ENCODE measurements at regions not wholly inside any gene's neighbourhood (a gene's known extent, or its start where the extent isn't known, plus 50 kb on each side); places are given as distances from the start of the nearest gene placed in this dataset.
"Not testable (repeated sequence)": the region's sequence is repeated elsewhere in the genome, so short reads cannot be mapped to it uniquely, and the experiment has no call there.

GRCh38 chr6:81625216-81625615, 127.3 kb downstream of the TENT5A start:
- intact Hi-C loops (cut with micrococcal nuclease), result no loop called here

GRCh38 chr6:81624453-81624852, 128.0 kb downstream of the TENT5A start:
- intact Hi-C loops (cut with micrococcal nuclease), result no loop called here

GRCh38 chr6:81623106-81623759, 129.2 kb downstream of the TENT5A start:
- intact Hi-C loops (cut with micrococcal nuclease), result no loop called here

GRCh38 chr6:81621816-81622395, 130.6 kb downstream of the TENT5A start:
- intact Hi-C loops (cut with micrococcal nuclease), result no loop called here

GRCh38 chr6:81614292-81614691, 138.2 kb downstream of the TENT5A start:
- intact Hi-C loops (cut with micrococcal nuclease), result no loop called here

GRCh38 chr6:81613606-81614005, 138.9 kb downstream of the TENT5A start:
- intact Hi-C loops (cut with micrococcal nuclease), result no loop called here

- intact Hi-C loops (cut with micrococcal nuclease), result no loop called here
Observed at GRCh38 chr6:81612136-81612535, 140.3 kb downstream of the TENT5A start.

GRCh38 chr6:81609736-81610135, 142.7 kb downstream of the TENT5A start:
- intact Hi-C loops (cut with micrococcal nuclease), result no loop called here

- intact Hi-C loops (cut with micrococcal nuclease), result no loop called here
Observed at GRCh38 chr6:81608776-81609175, 143.7 kb downstream of the TENT5A start.

GRCh38 chr6:81606965-81607381, 145.5 kb downstream of the TENT5A start:
- intact Hi-C loops (cut with micrococcal nuclease), result no loop called here

GRCh38 chr6:81605526-81605925, 147.0 kb downstream of the TENT5A start:
- intact Hi-C loops (cut with micrococcal nuclease), result no loop called here

- intact Hi-C loops (cut with micrococcal nuclease), result no loop called here
Observed at GRCh38 chr6:81601918-81602317, 150.6 kb downstream of the TENT5A start.

- intact Hi-C loops (cut with micrococcal nuclease), result not testable (repeated sequence)
Observed at GRCh38 chr6:81600488-81600887, 152.0 kb downstream of the TENT5A start.

GRCh38 chr6:81594501-81594900, 158.0 kb downstream of the TENT5A start:
- intact Hi-C loops (cut with micrococcal nuclease), result no loop called here

- intact Hi-C loops (cut with micrococcal nuclease), result no loop called here
Observed at GRCh38 chr6:81590314-81590691, 162.2 kb downstream of the TENT5A start.

- intact Hi-C loops (cut with micrococcal nuclease), result no loop called here
Observed at GRCh38 chr6:81589465-81590313, 162.8 kb downstream of the TENT5A start.

- intact Hi-C loops (cut with micrococcal nuclease), result not testable (repeated sequence)
Observed at GRCh38 chr6:81585686-81586085, 166.8 kb downstream of the TENT5A start.

- intact Hi-C loops (cut with micrococcal nuclease), result not testable (repeated sequence)
Observed at GRCh38 chr6:81584156-81584555, 168.3 kb downstream of the TENT5A start.

- intact Hi-C loops (cut with micrococcal nuclease), result no loop called here
Observed at GRCh38 chr6:81575442-81575841, 177.0 kb downstream of the TENT5A start.

GRCh38 chr6:81572020-81572419, 180.5 kb downstream of the TENT5A start:
- intact Hi-C loops (cut with micrococcal nuclease), result no loop called here

GRCh38 chr6:81570681-81571080, 181.8 kb downstream of the TENT5A start:
- intact Hi-C loops (cut with micrococcal nuclease), result no loop called here

- intact Hi-C loops (cut with micrococcal nuclease), result no loop called here
Observed at GRCh38 chr6:81568973-81569372, 183.5 kb downstream of the TENT5A start.
